ENCODE measurements at regions not wholly inside any gene's neighbourhood (a gene's known extent, or its start where the extent isn't known, plus 50 kb on each side); places are given as distances from the start of the nearest gene placed in this dataset.

- DNase-seq (ENCODE audit: low spot score): no peak
- no peak overlapping the region for H3K27ac ChIP-seq (ENCODE audit: low read depth in 1 of 2, low read length in 2 of 2)
- no peak overlapping the region for H3K4me3 ChIP-seq (ENCODE audit: low read depth in 1 of 3, low read length in 3 of 3)
- TF ChIP-seq ATF3 (IDR thresholded peaks at IDR 0.05): no peak
- TF ChIP-seq RAD21 (IDR thresholded peaks at IDR 0.05): peak; percentile 73 to 76
- peak; percentile 41 for TF ChIP-seq CTCF (IDR thresholded peaks at IDR 0.05; ENCODE audit: low read depth, low read length, missing input control)
- H3K36me3 ChIP-seq (ENCODE audit: control insufficient read depth in 4 of 4, insufficient read depth in 3 of 4, low read depth in 1 of 4, low read length in 3 of 4): no peaks in the 10 kb centered on the region
- 16% methylated on average over 5 of the region's 5 CpGs for WGBS
- H3K9me3 ChIP-seq (ENCODE audit: control insufficient read depth in 4 of 4, low read length in 3 of 4): no peaks in the 10 kb centered on the region
- no peak overlapping the region for H3K9ac ChIP-seq (ENCODE audit: low read depth in 1 of 2, low read length in 2 of 2)
- no peaks in the 10 kb centered on the region for H3K4me1 ChIP-seq (ENCODE audit: control insufficient read depth in 4 of 4, insufficient read depth in 4 of 4, low read length in 3 of 4)
- H3K27me3 ChIP-seq (ENCODE audit: control insufficient read depth in 4 of 4, insufficient read depth in 4 of 4, low read length in 3 of 4): no peaks in the 10 kb centered on the region
Observed at GRCh38 chr21:26717146-26717739, 128.0 kb downstream of the ADAMTS1 start.

GRCh38 chr21:26715878-26716506 is 129.2 kb downstream of the ADAMTS1 start:
- H3K36me3 ChIP-seq (ENCODE audit: control insufficient read depth in 4 of 4, insufficient read depth in 3 of 4, low read depth in 1 of 4, low read length in 3 of 4): no peaks in the 10 kb centered on the region
- H3K27ac ChIP-seq (ENCODE audit: low read depth in 1 of 2, low read length in 2 of 2): no peak overlapping the region
- no peaks in the 10 kb centered on the region for H3K4me1 ChIP-seq (ENCODE audit: control insufficient read depth in 4 of 4, insufficient read depth in 4 of 4, low read length in 3 of 4)
- H3K4me3 ChIP-seq (ENCODE audit: low read depth in 1 of 3, low read length in 3 of 3): no peak overlapping the region
- peak; percentile 40 for DNase-seq (ENCODE audit: low spot score)
- no peak overlapping the region for H3K9ac ChIP-seq (ENCODE audit: low read depth in 1 of 2, low read length in 2 of 2)
- TF ChIP-seq RAD21 (IDR thresholded peaks at IDR 0.05): peak; percentile 54 to 76
- TF ChIP-seq CTCF (IDR thresholded peaks at IDR 0.05; ENCODE audit: low read depth, low read length, missing input control): peak; percentile 57
- no peak for TF ChIP-seq JUND (IDR thresholded peaks at IDR 0.05)
- H3K9me3 ChIP-seq (ENCODE audit: control insufficient read depth in 4 of 4, low read length in 3 of 4): no peaks in the 10 kb centered on the region
- no peaks in the 10 kb centered on the region for H3K27me3 ChIP-seq (ENCODE audit: control insufficient read depth in 4 of 4, insufficient read depth in 4 of 4, low read length in 3 of 4)
- 17% methylated on average over 7 of the region's 7 CpGs for WGBS

- Histone ChIP-seq H3K27me3 (ENCODE audit: control insufficient read depth in 4 of 4, insufficient read depth in 4 of 4, low read length in 3 of 4) (no peaks in the 10 kb centered on the region), H3K9ac (ENCODE audit: low read depth in 1 of 2, low read length in 2 of 2) (no peak overlapping the region), H3K4me3 (ENCODE audit: low read depth in 1 of 3, low read length in 3 of 3) (no peak overlapping the region), H3K9me3 (ENCODE audit: control insufficient read depth in 4 of 4, low read length in 3 of 4) (no peaks in the 10 kb centered on the region), H3K27ac (ENCODE audit: low read depth in 1 of 2, low read length in 2 of 2) (no peak overlapping the region), H3K36me3 (ENCODE audit: control insufficient read depth in 4 of 4, insufficient read depth in 3 of 4, low read depth in 1 of 4, low read length in 3 of 4) (no peaks in the 10 kb centered on the region), H3K4me1 (ENCODE audit: control insufficient read depth in 4 of 4, insufficient read depth in 4 of 4, low read length in 3 of 4) (no peaks in the 10 kb centered on the region)
- TF ChIP-seq NR2F2 (IDR thresholded peaks at IDR 0.05) (no peak), ATF3 (IDR thresholded peaks at IDR 0.05) (no peak), ZBTB33 (IDR thresholded peaks at IDR 0.05) (no peak), HNF4G (IDR thresholded peaks at IDR 0.05) (no peak), TAF1 (conservative IDR thresholded peaks at IDR 0.05) (no peak), HNF4A (conservative IDR thresholded peaks at IDR 0.05) (no peak), EGR1 (IDR thresholded peaks at IDR 0.05; ENCODE audit: low read depth in 2 of 2) (no peak), SP1 (IDR thresholded peaks at IDR 0.05) (no peak), MAX (IDR thresholded peaks at IDR 0.05) (no peak), FOXA1 (IDR thresholded peaks at IDR 0.05) (no peak)
- DNase-seq (ENCODE audit: low spot score): no peak
- 80% methylated on average over 4 of the region's 4 CpGs for WGBS
Observed at GRCh38 chr21:26715116-26715515, 130.1 kb downstream of the ADAMTS1 start.

Measured in liver (tissue), 8 donors.